ENCODE measurements at regions not wholly inside any gene's neighbourhood (a gene's known extent, or its start where the extent isn't known, plus 50 kb on each side); places are given as distances from the start of the nearest gene placed in this dataset.

GRCh38 chr17:59513934-59514841 lies 51.2 kb upstream of the DHX40 start (continued):
- TF ChIP-seq ZHX2 (IDR thresholded peaks at IDR 0.05; ENCODE audit: low read depth) (no peak), ZHX2 (CRISPR knock-in tag; IDR thresholded peaks at IDR 0.05; ENCODE audit: borderline replicate concordance) (no peak), ONECUT2 (CRISPR knock-in tag; IDR thresholded peaks at IDR 0.05) (peak; percentile 82), HDAC1 (CRISPR knock-in tag; IDR thresholded peaks at IDR 0.05) (peak; percentile 80), NBN (conservative IDR thresholded peaks at IDR 0.05) (no peak), ZNF367 (CRISPR knock-in tag; IDR thresholded peaks at IDR 0.05; ENCODE audit: borderline replicate concordance) (no peak), FOXC1 (CRISPR knock-in tag; IDR thresholded peaks at IDR 0.05; ENCODE audit: borderline replicate concordance) (peak; percentile 42; the same call in 1 of the 2 replicates), ZNF746 (CRISPR knock-in tag; IDR thresholded peaks at IDR 0.05) (no peak; the same call in 1 of the 2 replicates), MTA1 (CRISPR knock-in tag; IDR thresholded peaks at IDR 0.05; ENCODE audit: borderline replicate concordance) (no peak; the same call in 1 of the 2 replicates), BCL3 (CRISPR knock-in tag; IDR thresholded peaks at IDR 0.05) (0 out of 2 replicates have a peak, but pooled peaks have one; percentile 44), CSRNP1 (CRISPR knock-in tag; IDR thresholded peaks at IDR 0.05) (0 out of 2 replicates have a peak, but pooled peaks have one; percentile 10), CCDC6 (CRISPR knock-in tag; IDR thresholded peaks at IDR 0.05) (no peak), MATR3 (CRISPR knock-in tag; IDR thresholded peaks at IDR 0.05) (no peak), ZNF335 (CRISPR knock-in tag; IDR thresholded peaks at IDR 0.05) (no peak), ATF4 (CRISPR knock-in tag; IDR thresholded peaks at IDR 0.05) (peak in 1 of 2 experiments; percentile 75; a peak in 1 of 4 replicates), ZNF574 (CRISPR knock-in tag; IDR thresholded peaks at IDR 0.05) (no peak; the same call in 1 of the 2 replicates)
